Liver (tissue), 8 donors: ENCODE measurements at regions not wholly inside any gene's neighbourhood (a gene's known extent, or its start where the extent isn't known, plus 50 kb on each side); places are given as distances from the start of the nearest gene placed in this dataset.

Experiments used
- DNase-seq: peaks from one replicate; pipeline ENCODE4 v3.0.0-alpha.2; 2017; ENCODE audit warnings: low spot score
- H3K27ac ChIP-seq, 2 donors: one replicate each; pipeline ENCODE4 v1.7.0; 2013; ENCODE audit warnings: inconsistent platforms in 2 of 2, low read length in 2 of 2, control low read depth in 1 of 2, low read depth in 1 of 2, mild to moderate bottlenecking in 1 of 2
- H3K27me3 ChIP-seq, 4 donors: one replicate each; pipeline versions ENCODE4 v1.6.1 to v1.7.0; 2013; ENCODE audit warnings: low read length in 3 of 4, inconsistent platforms in 1 of 4, mild to moderate bottlenecking in 1 of 4, moderate library complexity in 1 of 4; ENCODE audit not compliant: control insufficient read depth in 4 of 4, insufficient read depth in 4 of 4
- H3K36me3 ChIP-seq, 4 donors: one replicate each; pipeline versions ENCODE4 v1.6.1 to v1.7.0; 2013; ENCODE audit warnings: low read length in 3 of 4, mild to moderate bottlenecking in 3 of 4, low read depth in 1 of 4, moderate library complexity in 1 of 4; ENCODE audit not compliant: control insufficient read depth in 4 of 4, insufficient read depth in 3 of 4
- H3K4me1 ChIP-seq, 4 donors: one replicate each; pipeline versions ENCODE4 v1.6.1 to v1.7.0; 2013; ENCODE audit warnings: low read length in 3 of 4, mild to moderate bottlenecking in 3 of 4, moderate library complexity in 1 of 4; ENCODE audit not compliant: control insufficient read depth in 4 of 4, insufficient read depth in 4 of 4
- H3K4me3 ChIP-seq, 3 donors: one replicate each; pipeline versions ENCODE4 v1.6.1 to v1.7.0; 2013; ENCODE audit warnings: low read length in 3 of 3, control low read depth in 1 of 3, low read depth in 1 of 3, mild to moderate bottlenecking in 1 of 3
- H3K9ac ChIP-seq, 2 donors: one replicate each; pipeline ENCODE4 v1.7.0; 2013; ENCODE audit warnings: low read length in 2 of 2, mild to moderate bottlenecking in 2 of 2, moderate library complexity in 2 of 2, control low read depth in 1 of 2, low read depth in 1 of 2
- H3K9me3 ChIP-seq, 4 donors: one replicate each; pipeline versions ENCODE4 v1.6.1 to v1.7.0; 2013; ENCODE audit warnings: low read length in 3 of 4; ENCODE audit not compliant: control insufficient read depth in 4 of 4
- EGR1 ChIP-seq, 2 donors: IDR thresholded peaks; 2 replicates each; pipeline ENCODE4 v1.6.1; 2016 to 2018; ENCODE audit warnings: antibody characterized with exemption in 2 of 2, low read depth in 2 of 2
- FOXA1 ChIP-seq: IDR thresholded peaks from 2 replicates; pipeline ENCODE4 v1.6.1; 2016; ENCODE audit warnings: antibody characterized with exemption
- FOXA2 ChIP-seq: IDR thresholded peaks from 2 replicates; pipeline ENCODE4 v1.6.1; 2016; ENCODE audit warnings: antibody characterized with exemption
- GABPA ChIP-seq, 2 donors: IDR thresholded peaks in 1 of 2; conservative IDR thresholded peaks in 1 of 2; 2 replicates each; pipeline ENCODE4 v1.6.1; 2016; ENCODE audit warnings: antibody characterized with exemption in 2 of 2, mild to moderate bottlenecking in 1 of 2, moderate library complexity in 1 of 2
- HNF4A ChIP-seq, 2 donors: conservative IDR thresholded peaks; 2 replicates each; pipeline ENCODE4 v1.6.1; 2016; ENCODE audit warnings: antibody characterized with exemption in 2 of 2, mild to moderate bottlenecking in 2 of 2
- HNF4G ChIP-seq: IDR thresholded peaks from 2 replicates; pipeline ENCODE4 v1.6.1; 2016; ENCODE audit warnings: antibody characterized with exemption
- JUND ChIP-seq, 2 donors: IDR thresholded peaks; 2 replicates each; pipeline ENCODE4 v1.6.1; 2016; ENCODE audit warnings: antibody characterized with exemption in 2 of 2
- NR2F2 ChIP-seq: IDR thresholded peaks from 2 replicates; pipeline ENCODE4 v1.6.1; 2016; ENCODE audit warnings: antibody characterized with exemption
- RXRA ChIP-seq, 2 donors: IDR thresholded peaks; 2 replicates each; pipeline ENCODE4 v1.6.1; 2017 to 2018; ENCODE audit warnings: antibody characterized with exemption in 2 of 2, mild to moderate bottlenecking in 1 of 2
- TAF1 ChIP-seq: conservative IDR thresholded peaks from 2 replicates; pipeline ENCODE4 v1.6.1; 2016; ENCODE audit warnings: antibody characterized with exemption, mild to moderate bottlenecking
- WGBS: extraction: QIAGEN DNeasy Blood & Tissue Kit; methylation state at CpG from one replicate; pipeline ENCODE4 v1.1.7; 2013; 5-methylcytosine and 5-hydroxymethylcytosine counted together
- TF ChIP-seq, protein P1 (sequence below): IDR thresholded peaks from 2 replicates; pipeline ENCODE4 v1.6.1; 2016; ENCODE audit warnings: antibody characterized with exemption
- TF ChIP-seq, protein P2 (sequence below): IDR thresholded peaks from 2 replicates; pipeline ENCODE4 v1.6.1; 2016; ENCODE audit warnings: antibody characterized with exemption
- TF ChIP-seq, protein P3 (sequence below): IDR thresholded peaks from 2 replicates; pipeline ENCODE4 v1.6.1; 2016; ENCODE audit warnings: antibody characterized with exemption, mild to moderate bottlenecking
- TF ChIP-seq, protein P4 (sequence below): IDR thresholded peaks from 2 replicates; pipeline ENCODE4 v1.6.1; 2016; ENCODE audit warnings: antibody characterized with exemption
- TF ChIP-seq, protein P5 (sequence below): fragments of 150-350 bp; IDR thresholded peaks from 2 replicates; pipeline ENCODE4 v1.5.1; 2017; ENCODE audit warnings: improper control_type of control experiment, low read depth, low read length; ENCODE audit not compliant: missing input control
- donor health status: healthy.
- donor health status: healthy.
- donor health status: healthy.
- donor health status: healthy.
- donor health status: healthy.

DNA sequence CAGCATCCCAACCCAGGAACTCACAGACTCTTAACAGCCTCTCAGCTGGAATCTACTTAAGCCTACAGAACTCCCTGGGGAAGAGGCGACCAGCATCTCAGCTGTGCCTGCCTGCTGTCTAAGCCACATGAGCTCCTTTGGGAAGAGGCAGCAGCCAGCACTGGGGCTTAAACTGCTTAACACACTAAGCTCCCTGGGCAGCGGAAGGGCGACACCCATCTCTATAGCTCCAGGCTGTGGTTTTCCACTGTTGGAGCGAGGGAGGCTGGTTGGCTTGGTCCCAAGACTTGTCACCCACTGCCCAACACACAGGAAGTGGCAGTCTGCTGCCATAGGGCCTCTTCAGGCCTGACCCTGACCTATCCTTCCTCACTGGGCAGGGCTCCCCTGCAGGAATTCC, 1544.1 kb upstream of the ADGRL3 start:
- WGBS, result 92% methylated on average over 4 of the region's 4 CpGs
- Histone ChIP-seq H3K36me3 (no peaks in the 10 kb centered on the region), H3K27ac (no peak overlapping the region), H3K9ac (no peak overlapping the region), H3K9me3 (peaks cover 0 to 9% (median 4%) of the 10 kb centered on the region in 4 donors), H3K4me3 (no peak overlapping the region), H3K4me1 (no peaks in the 10 kb centered on the region), H3K27me3 (no peaks in the 10 kb centered on the region)
- TF ChIP-seq JUND (IDR thresholded peaks at IDR 0.05), result no peak
- TF ChIP-seq HNF4A (conservative IDR thresholded peaks at IDR 0.05), result no peak
- TF ChIP-seq, protein P1, sequence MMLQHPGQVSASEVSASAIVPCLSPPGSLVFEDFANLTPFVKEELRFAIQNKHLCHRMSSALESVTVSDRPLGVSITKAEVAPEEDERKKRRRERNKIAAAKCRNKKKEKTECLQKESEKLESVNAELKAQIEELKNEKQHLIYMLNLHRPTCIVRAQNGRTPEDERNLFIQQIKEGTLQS, result no peak
- TF ChIP-seq, protein P2, sequence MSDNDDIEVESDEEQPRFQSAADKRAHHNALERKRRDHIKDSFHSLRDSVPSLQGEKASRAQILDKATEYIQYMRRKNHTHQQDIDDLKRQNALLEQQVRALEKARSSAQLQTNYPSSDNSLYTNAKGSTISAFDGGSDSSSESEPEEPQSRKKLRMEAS, result no peak
- DNase-seq, result no peak

DNA sequence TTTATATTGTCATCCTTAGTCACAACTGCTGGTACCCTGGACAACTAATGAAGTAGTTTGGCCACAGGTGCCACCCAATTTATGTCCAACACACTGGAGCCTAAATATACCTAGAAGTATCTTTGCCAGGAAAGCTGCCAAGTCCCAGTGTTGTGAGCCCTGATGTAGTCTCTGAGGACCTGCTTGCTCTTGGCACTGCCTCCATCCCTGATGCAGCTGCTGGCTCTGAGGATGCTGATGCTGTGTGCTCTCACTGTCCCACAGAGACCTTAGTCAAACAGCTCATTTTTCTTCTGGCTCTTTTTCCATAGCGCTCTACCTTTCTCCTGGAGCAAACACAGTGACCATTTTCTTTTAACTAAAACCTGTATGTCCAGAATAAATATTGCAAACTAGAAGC, 1535.4 kb upstream of the ADGRL3 start:
- Histone ChIP-seq H3K9ac (no peak overlapping the region), H3K9me3 (no peaks in the 10 kb centered on the region), H3K4me3 (no peak overlapping the region), H3K27ac (no peak overlapping the region), H3K27me3 (no peaks in the 10 kb centered on the region), H3K36me3 (no peaks in the 10 kb centered on the region), H3K4me1 (peaks cover 0 to 4% (median 1%) of the 10 kb centered on the region in 4 donors)
- no peak for TF ChIP-seq NR2F2
- TF ChIP-seq, protein P3, sequence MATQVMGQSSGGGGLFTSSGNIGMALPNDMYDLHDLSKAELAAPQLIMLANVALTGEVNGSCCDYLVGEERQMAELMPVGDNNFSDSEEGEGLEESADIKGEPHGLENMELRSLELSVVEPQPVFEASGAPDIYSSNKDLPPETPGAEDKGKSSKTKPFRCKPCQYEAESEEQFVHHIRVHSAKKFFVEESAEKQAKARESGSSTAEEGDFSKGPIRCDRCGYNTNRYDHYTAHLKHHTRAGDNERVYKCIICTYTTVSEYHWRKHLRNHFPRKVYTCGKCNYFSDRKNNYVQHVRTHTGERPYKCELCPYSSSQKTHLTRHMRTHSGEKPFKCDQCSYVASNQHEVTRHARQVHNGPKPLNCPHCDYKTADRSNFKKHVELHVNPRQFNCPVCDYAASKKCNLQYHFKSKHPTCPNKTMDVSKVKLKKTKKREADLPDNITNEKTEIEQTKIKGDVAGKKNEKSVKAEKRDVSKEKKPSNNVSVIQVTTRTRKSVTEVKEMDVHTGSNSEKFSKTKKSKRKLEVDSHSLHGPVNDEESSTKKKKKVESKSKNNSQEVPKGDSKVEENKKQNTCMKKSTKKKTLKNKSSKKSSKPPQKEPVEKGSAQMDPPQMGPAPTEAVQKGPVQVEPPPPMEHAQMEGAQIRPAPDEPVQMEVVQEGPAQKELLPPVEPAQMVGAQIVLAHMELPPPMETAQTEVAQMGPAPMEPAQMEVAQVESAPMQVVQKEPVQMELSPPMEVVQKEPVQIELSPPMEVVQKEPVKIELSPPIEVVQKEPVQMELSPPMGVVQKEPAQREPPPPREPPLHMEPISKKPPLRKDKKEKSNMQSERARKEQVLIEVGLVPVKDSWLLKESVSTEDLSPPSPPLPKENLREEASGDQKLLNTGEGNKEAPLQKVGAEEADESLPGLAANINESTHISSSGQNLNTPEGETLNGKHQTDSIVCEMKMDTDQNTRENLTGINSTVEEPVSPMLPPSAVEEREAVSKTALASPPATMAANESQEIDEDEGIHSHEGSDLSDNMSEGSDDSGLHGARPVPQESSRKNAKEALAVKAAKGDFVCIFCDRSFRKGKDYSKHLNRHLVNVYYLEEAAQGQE, result no peak
- WGBS, result 95% methylated on average over 1 of the region's 1 CpG
- DNase-seq, result no peak

DNA sequence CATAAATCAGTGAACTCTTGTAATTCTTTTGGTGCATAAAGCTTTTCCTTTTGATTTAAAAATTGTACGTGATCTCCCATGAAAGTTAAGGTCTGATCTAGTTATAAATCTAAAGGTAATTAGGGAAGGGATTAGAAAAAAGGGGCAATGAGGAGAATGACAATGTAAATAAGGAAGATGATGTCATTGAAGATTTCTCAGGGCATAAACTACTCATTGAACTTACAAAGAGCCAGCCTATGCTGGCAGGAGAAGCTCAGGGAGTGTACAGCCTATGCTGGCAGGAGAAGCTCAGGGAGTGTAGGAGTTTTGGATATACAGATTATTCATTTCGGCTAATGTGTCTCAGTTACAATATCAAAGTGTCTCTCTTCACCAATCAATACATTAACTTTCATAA, 1533.5 kb upstream of the ADGRL3 start:
- H3K4me1 ChIP-seq, result peaks cover 0 to 4% (median 1%) of the 10 kb centered on the region in 4 donors
- H3K27ac ChIP-seq, result no peak overlapping the region
- no peaks in the 10 kb centered on the region for H3K9me3 ChIP-seq
- H3K9ac ChIP-seq, result no peak overlapping the region
- H3K4me3 ChIP-seq, result no peak overlapping the region
- TF ChIP-seq, protein P4, sequence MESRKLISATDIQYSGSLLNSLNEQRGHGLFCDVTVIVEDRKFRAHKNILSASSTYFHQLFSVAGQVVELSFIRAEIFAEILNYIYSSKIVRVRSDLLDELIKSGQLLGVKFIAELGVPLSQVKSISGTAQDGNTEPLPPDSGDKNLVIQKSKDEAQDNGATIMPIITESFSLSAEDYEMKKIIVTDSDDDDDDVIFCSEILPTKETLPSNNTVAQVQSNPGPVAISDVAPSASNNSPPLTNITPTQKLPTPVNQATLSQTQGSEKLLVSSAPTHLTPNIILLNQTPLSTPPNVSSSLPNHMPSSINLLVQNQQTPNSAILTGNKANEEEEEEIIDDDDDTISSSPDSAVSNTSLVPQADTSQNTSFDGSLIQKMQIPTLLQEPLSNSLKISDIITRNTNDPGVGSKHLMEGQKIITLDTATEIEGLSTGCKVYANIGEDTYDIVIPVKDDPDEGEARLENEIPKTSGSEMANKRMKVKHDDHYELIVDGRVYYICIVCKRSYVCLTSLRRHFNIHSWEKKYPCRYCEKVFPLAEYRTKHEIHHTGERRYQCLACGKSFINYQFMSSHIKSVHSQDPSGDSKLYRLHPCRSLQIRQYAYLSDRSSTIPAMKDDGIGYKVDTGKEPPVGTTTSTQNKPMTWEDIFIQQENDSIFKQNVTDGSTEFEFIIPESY, result no peak
- TF ChIP-seq TAF1 (no peak), EGR1 (IDR thresholded peaks at IDR 0.05; ENCODE audit: low read depth in 2 of 2) (no peak), HNF4G (no peak), HNF4A (conservative IDR thresholded peaks at IDR 0.05) (no peak), RXRA (IDR thresholded peaks at IDR 0.05) (no peak), FOXA1 (no peak), NR2F2 (no peak), FOXA2 (no peak), GABPA (IDR thresholded peaks at IDR 0.05 in 1 of 2, conservative IDR thresholded peaks at IDR 0.05 in 1 of 2) (no peak)
- TF ChIP-seq, protein P3, result no peak
- TF ChIP-seq, protein P2, result no peak
- TF ChIP-seq, protein P5, sequence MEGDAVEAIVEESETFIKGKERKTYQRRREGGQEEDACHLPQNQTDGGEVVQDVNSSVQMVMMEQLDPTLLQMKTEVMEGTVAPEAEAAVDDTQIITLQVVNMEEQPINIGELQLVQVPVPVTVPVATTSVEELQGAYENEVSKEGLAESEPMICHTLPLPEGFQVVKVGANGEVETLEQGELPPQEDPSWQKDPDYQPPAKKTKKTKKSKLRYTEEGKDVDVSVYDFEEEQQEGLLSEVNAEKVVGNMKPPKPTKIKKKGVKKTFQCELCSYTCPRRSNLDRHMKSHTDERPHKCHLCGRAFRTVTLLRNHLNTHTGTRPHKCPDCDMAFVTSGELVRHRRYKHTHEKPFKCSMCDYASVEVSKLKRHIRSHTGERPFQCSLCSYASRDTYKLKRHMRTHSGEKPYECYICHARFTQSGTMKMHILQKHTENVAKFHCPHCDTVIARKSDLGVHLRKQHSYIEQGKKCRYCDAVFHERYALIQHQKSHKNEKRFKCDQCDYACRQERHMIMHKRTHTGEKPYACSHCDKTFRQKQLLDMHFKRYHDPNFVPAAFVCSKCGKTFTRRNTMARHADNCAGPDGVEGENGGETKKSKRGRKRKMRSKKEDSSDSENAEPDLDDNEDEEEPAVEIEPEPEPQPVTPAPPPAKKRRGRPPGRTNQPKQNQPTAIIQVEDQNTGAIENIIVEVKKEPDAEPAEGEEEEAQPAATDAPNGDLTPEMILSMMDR, result no peak
- 83% methylated on average over 2 of the region's 2 CpGs for WGBS
- H3K36me3 ChIP-seq, result no peaks in the 10 kb centered on the region
- no peaks in the 10 kb centered on the region for H3K27me3 ChIP-seq
- DNase-seq, result no peak
